ENCODE measurements at regions not wholly inside any gene's neighbourhood (a gene's known extent, or its start where the extent isn't known, plus 50 kb on each side); places are given as distances from the start of the nearest gene placed in this dataset.

GRCh38 chr5:124923131-124923530, 176.7 kb upstream of the ZNF608 start:
- H3K9me3 ChIP-seq (ENCODE audit: control insufficient read depth, low read depth, low read length): no peaks in the 10 kb centered on the region
- no peaks in the 10 kb centered on the region for H3K27me3 ChIP-seq (ENCODE audit: control insufficient read depth, insufficient read depth, low read length)
- H3K4me1 ChIP-seq (ENCODE audit: control insufficient read depth, insufficient read depth, low read length): peaks cover 3% of the 10 kb centered on the region
- no peaks in the 10 kb centered on the region for H3K36me3 ChIP-seq (ENCODE audit: control insufficient read depth, insufficient read depth, low read length)
- no peak overlapping the region for H3K27ac ChIP-seq (ENCODE audit: low read length)
- DNase-seq: peak in 1 of 2 donors; percentile 20
- H3K4me3 ChIP-seq (ENCODE audit: low read length): no peak overlapping the region
- WGBS (ENCODE audit: insufficient coverage, low lambda C conversion rate): no CpG with 5 or more reads among the region's 1 CpG

GRCh38 chr5:124924729-124925128, 178.3 kb upstream of the ZNF608 start:
- 88% methylated on average over 1 of the region's 1 CpG for WGBS (ENCODE audit: insufficient coverage, low lambda C conversion rate)
- peaks cover 3% of the 10 kb centered on the region for H3K4me1 ChIP-seq (ENCODE audit: control insufficient read depth, insufficient read depth, low read length)
- no peak overlapping the region for H3K27ac ChIP-seq (ENCODE audit: low read length)
- DNase-seq: no peak
- no peaks in the 10 kb centered on the region for H3K36me3 ChIP-seq (ENCODE audit: control insufficient read depth, insufficient read depth, low read length)
- H3K9me3 ChIP-seq (ENCODE audit: control insufficient read depth, low read depth, low read length): no peaks in the 10 kb centered on the region
- no peak overlapping the region for H3K4me3 ChIP-seq (ENCODE audit: low read length)
- no peaks in the 10 kb centered on the region for H3K27me3 ChIP-seq (ENCODE audit: control insufficient read depth, insufficient read depth, low read length)

GRCh38 chr5:124927735-124928134, 181.3 kb upstream of the ZNF608 start:
- Histone ChIP-seq H3K27ac (ENCODE audit: low read length) (no peak overlapping the region), H3K27me3 (ENCODE audit: control insufficient read depth, insufficient read depth, low read length) (no peaks in the 10 kb centered on the region), H3K36me3 (ENCODE audit: control insufficient read depth, insufficient read depth, low read length) (no peaks in the 10 kb centered on the region), H3K9me3 (ENCODE audit: control insufficient read depth, low read depth, low read length) (no peaks in the 10 kb centered on the region), H3K4me3 (ENCODE audit: low read length) (no peak overlapping the region), H3K4me1 (ENCODE audit: control insufficient read depth, insufficient read depth, low read length) (peaks cover under 1% of the 10 kb centered on the region)
- 100% methylated on average over 1 of the region's 3 CpGs for WGBS (ENCODE audit: insufficient coverage, low lambda C conversion rate)
- DNase-seq: no peak

GRCh38 chr5:124929000-124929399, 182.6 kb upstream of the ZNF608 start:
- no peaks in the 10 kb centered on the region for H3K27me3 ChIP-seq (ENCODE audit: control insufficient read depth, insufficient read depth, low read length)
- H3K4me1 ChIP-seq (ENCODE audit: control insufficient read depth, insufficient read depth, low read length): no peaks in the 10 kb centered on the region
- DNase-seq: no peak
- no peak overlapping the region for H3K27ac ChIP-seq (ENCODE audit: low read length)
- no peaks in the 10 kb centered on the region for H3K36me3 ChIP-seq (ENCODE audit: control insufficient read depth, insufficient read depth, low read length)
- no peaks in the 10 kb centered on the region for H3K9me3 ChIP-seq (ENCODE audit: control insufficient read depth, low read depth, low read length)
- no peak overlapping the region for H3K4me3 ChIP-seq (ENCODE audit: low read length)
- 83% methylated on average over 1 of the region's 5 CpGs for WGBS (ENCODE audit: insufficient coverage, low lambda C conversion rate)

- H3K9me3 ChIP-seq (ENCODE audit: control insufficient read depth, low read depth, low read length): no peaks in the 10 kb centered on the region
- no peak overlapping the region for H3K27ac ChIP-seq (ENCODE audit: low read length)
- no peaks in the 10 kb centered on the region for H3K4me1 ChIP-seq (ENCODE audit: control insufficient read depth, insufficient read depth, low read length)
- H3K36me3 ChIP-seq (ENCODE audit: control insufficient read depth, insufficient read depth, low read length): no peaks in the 10 kb centered on the region
- DNase-seq: no peak
- H3K27me3 ChIP-seq (ENCODE audit: control insufficient read depth, insufficient read depth, low read length): no peaks in the 10 kb centered on the region
- WGBS (ENCODE audit: insufficient coverage, low lambda C conversion rate): no CpG with 5 or more reads among the region's 4 CpGs
- H3K4me3 ChIP-seq (ENCODE audit: low read length): no peak overlapping the region
These were observed 186.6 kb upstream of the ZNF608 start for GRCh38 chr5:124932791-124933600.

- Histone ChIP-seq H3K4me3 (ENCODE audit: low read length) (no peak overlapping the region), H3K9me3 (ENCODE audit: control insufficient read depth, low read depth, low read length) (no peaks in the 10 kb centered on the region), H3K36me3 (ENCODE audit: control insufficient read depth, insufficient read depth, low read length) (no peaks in the 10 kb centered on the region), H3K4me1 (ENCODE audit: control insufficient read depth, insufficient read depth, low read length) (no peaks in the 10 kb centered on the region), H3K27ac (ENCODE audit: low read length) (no peak overlapping the region), H3K27me3 (ENCODE audit: control insufficient read depth, insufficient read depth, low read length) (no peaks in the 10 kb centered on the region)
- peak; percentile 38 to 55 for DNase-seq
- WGBS (ENCODE audit: insufficient coverage, low lambda C conversion rate): 20% methylated on average over 1 of the region's 4 CpGs
These were observed 188.6 kb upstream of the ZNF608 start for GRCh38 chr5:124935065-124935464.

GRCh38 chr5:124936626-124936933, 190.1 kb upstream of the ZNF608 start:
- Histone ChIP-seq H3K27ac (ENCODE audit: low read length) (no peak overlapping the region), H3K36me3 (ENCODE audit: control insufficient read depth, insufficient read depth, low read length) (no peaks in the 10 kb centered on the region), H3K27me3 (ENCODE audit: control insufficient read depth, insufficient read depth, low read length) (no peaks in the 10 kb centered on the region), H3K9me3 (ENCODE audit: control insufficient read depth, low read depth, low read length) (no peaks in the 10 kb centered on the region), H3K4me3 (ENCODE audit: low read length) (no peak overlapping the region), H3K4me1 (ENCODE audit: control insufficient read depth, insufficient read depth, low read length) (no peaks in the 10 kb centered on the region)
- no peak for DNase-seq
- WGBS (ENCODE audit: insufficient coverage, low lambda C conversion rate): 72% methylated on average over 2 of the region's 4 CpGs

- no peaks in the 10 kb centered on the region for H3K36me3 ChIP-seq (ENCODE audit: control insufficient read depth, insufficient read depth, low read length)
- WGBS (ENCODE audit: insufficient coverage, low lambda C conversion rate): 89% methylated on average over 8 of the region's 10 CpGs
- no peaks in the 10 kb centered on the region for H3K9me3 ChIP-seq (ENCODE audit: control insufficient read depth, low read depth, low read length)
- H3K4me1 ChIP-seq (ENCODE audit: control insufficient read depth, insufficient read depth, low read length): no peaks in the 10 kb centered on the region
- H3K27ac ChIP-seq (ENCODE audit: low read length): no peak overlapping the region
- no peaks in the 10 kb centered on the region for H3K27me3 ChIP-seq (ENCODE audit: control insufficient read depth, insufficient read depth, low read length)
- DNase-seq: no peak
- no peak overlapping the region for H3K4me3 ChIP-seq (ENCODE audit: low read length)
These were observed 194.9 kb upstream of the ZNF608 start for GRCh38 chr5:124941051-124942049.

GRCh38 chr5:124948062-124948753, 201.8 kb upstream of the ZNF608 start:
- H3K27ac ChIP-seq (ENCODE audit: low read length): no peak overlapping the region
- no peaks in the 10 kb centered on the region for H3K4me1 ChIP-seq (ENCODE audit: control insufficient read depth, insufficient read depth, low read length)
- DNase-seq: peak in 1 of 2 donors; percentile 34
- no peaks in the 10 kb centered on the region for H3K27me3 ChIP-seq (ENCODE audit: control insufficient read depth, insufficient read depth, low read length)
- 80% methylated on average over 1 of the region's 9 CpGs for WGBS (ENCODE audit: insufficient coverage, low lambda C conversion rate)
- H3K36me3 ChIP-seq (ENCODE audit: control insufficient read depth, insufficient read depth, low read length): no peaks in the 10 kb centered on the region
- no peaks in the 10 kb centered on the region for H3K9me3 ChIP-seq (ENCODE audit: control insufficient read depth, low read depth, low read length)
- no peak overlapping the region for H3K4me3 ChIP-seq (ENCODE audit: low read length)

- no peak overlapping the region for H3K4me3 ChIP-seq (ENCODE audit: low read length)
- H3K9me3 ChIP-seq (ENCODE audit: control insufficient read depth, low read depth, low read length): no peaks in the 10 kb centered on the region
- 90% methylated on average over 4 of the region's 4 CpGs for WGBS (ENCODE audit: insufficient coverage, low lambda C conversion rate)
- no peak for DNase-seq
- H3K27me3 ChIP-seq (ENCODE audit: control insufficient read depth, insufficient read depth, low read length): no peaks in the 10 kb centered on the region
- H3K27ac ChIP-seq (ENCODE audit: low read length): no peak overlapping the region
- no peaks in the 10 kb centered on the region for H3K4me1 ChIP-seq (ENCODE audit: control insufficient read depth, insufficient read depth, low read length)
- H3K36me3 ChIP-seq (ENCODE audit: control insufficient read depth, insufficient read depth, low read length): no peaks in the 10 kb centered on the region
These were observed 202.4 kb upstream of the ZNF608 start for GRCh38 chr5:124948754-124949275.
